Brain pericyte (primary cell): ENCODE measurements at regions not wholly inside any gene's neighbourhood (a gene's known extent, or its start where the extent isn't known, plus 50 kb on each side); places are given as distances from the start of the nearest gene placed in this dataset.

Source experiments
- DNase-seq: peaks from one replicate; pipeline ENCODE4 v3.0.0-alpha.2; 2012; ENCODE audit warnings: low read depth, low spot score

- DNase-seq: no peak
Observed at GRCh38 chr7:17019106-17019505, 137.3 kb upstream of the AGR3 start.

GRCh38 chr7:17020250-17020649 is 138.5 kb upstream of the AGR3 start:
- DNase-seq: no peak

- DNase-seq: no peak
Observed at GRCh38 chr7:17021205-17021604, 139.4 kb upstream of the AGR3 start.

GRCh38 chr7:17022920-17023319 is 141.1 kb upstream of the AGR3 start:
- no peak for DNase-seq

- no peak for DNase-seq
Observed at GRCh38 chr7:17026269-17026668, 144.5 kb upstream of the AGR3 start.

- no peak for DNase-seq
Observed at GRCh38 chr7:17027143-17027788, 145.5 kb upstream of the AGR3 start.

GRCh38 chr7:17027789-17028152 is 146.0 kb upstream of the AGR3 start:
- DNase-seq: no peak

- no peak for DNase-seq
Observed at GRCh38 chr7:17029150-17029549, 147.4 kb upstream of the AGR3 start.

GRCh38 chr7:17030559-17030958 is 148.8 kb upstream of the AGR3 start:
- no peak for DNase-seq

GRCh38 chr7:17031906-17032551 is 150.2 kb upstream of the AGR3 start:
- no peak for DNase-seq

GRCh38 chr7:17033245-17033644 is 151.5 kb upstream of the AGR3 start:
- no peak for DNase-seq

GRCh38 chr7:17036584-17036983 is 154.8 kb upstream of the AGR3 start:
- no peak for DNase-seq

GRCh38 chr7:17037356-17037755 is 155.6 kb upstream of the AGR3 start:
- DNase-seq: no peak

- DNase-seq: no peak
Observed at GRCh38 chr7:17038160-17038782, 156.5 kb upstream of the AGR3 start.

GRCh38 chr7:17038783-17039170 is 157.0 kb upstream of the AGR3 start:
- DNase-seq: no peak

- DNase-seq: no peak
Observed at GRCh38 chr7:17039372-17039771, 157.6 kb upstream of the AGR3 start.

- no peak for DNase-seq
Observed at GRCh38 chr7:17040716-17041115, 158.9 kb upstream of the AGR3 start.

- no peak for DNase-seq
Observed at GRCh38 chr7:17041324-17041723, 159.5 kb upstream of the AGR3 start.

GRCh38 chr7:17042211-17042610 is 160.4 kb upstream of the AGR3 start:
- DNase-seq: no peak

- no peak for DNase-seq
Observed at GRCh38 chr7:17043012-17043877, 161.5 kb upstream of the AGR3 start.

GRCh38 chr7:17044396-17044795 is 162.6 kb upstream of the AGR3 start:
- no peak for DNase-seq

- no peak for DNase-seq
Observed at GRCh38 chr7:17044861-17045260, 163.1 kb upstream of the AGR3 start.
